ENCODE measurements at regions not wholly inside any gene's neighbourhood (a gene's known extent, or its start where the extent isn't known, plus 50 kb on each side); places are given as distances from the start of the nearest gene placed in this dataset.

DNA sequence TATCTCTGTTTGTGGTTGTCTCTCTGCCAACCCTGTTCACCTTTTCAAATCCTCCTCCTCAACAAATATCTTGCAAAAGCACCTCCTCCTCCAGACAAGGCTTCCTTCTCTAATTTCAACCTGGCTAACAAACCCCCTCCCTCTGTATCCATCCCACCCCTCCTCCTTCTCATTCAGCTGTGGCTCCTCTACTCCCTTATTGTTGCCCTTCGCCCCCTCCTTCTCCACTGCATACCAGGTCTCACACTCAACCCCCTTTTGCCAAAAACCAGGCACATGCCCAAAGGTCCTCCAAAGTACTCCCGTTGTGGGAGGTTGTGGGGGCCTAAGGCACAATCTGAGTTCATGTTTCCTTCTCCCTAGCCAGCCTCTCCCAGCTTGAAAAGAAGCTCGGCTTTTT, 110.6 kb downstream of the JRKL start:
- TF ChIP-seq SPI1 (IDR thresholded peaks at IDR 0.05; ENCODE audit: low read depth, low read length) (no peak), PAX5 (IDR thresholded peaks at IDR 0.05; ENCODE audit: insufficient read depth, low read length, severe bottlenecking) (no peak), POLR2AphosphoS5 (IDR thresholded peaks at IDR 0.05; ENCODE audit: low read depth, low read length) (no peak), TAF1 (IDR thresholded peaks at IDR 0.05; ENCODE audit: low read depth, low read length) (no peak), POU2F2 (IDR thresholded peaks at IDR 0.05; ENCODE audit: low read depth, low read length) (no peak), POLR2A (IDR thresholded peaks at IDR 0.05; ENCODE audit: low read depth, low read length) (no peak)
- FAIRE-seq (no peak), DNase-seq (ENCODE audit: insufficient read length, low spot score) (no peak)

GRCh38 chr11:96506041-96506440, 116.2 kb downstream of the JRKL start:
- TF ChIP-seq SPI1 (IDR thresholded peaks at IDR 0.05; ENCODE audit: low read depth, low read length) (no peak), POLR2A (IDR thresholded peaks at IDR 0.05; ENCODE audit: low read depth, low read length) (no peak), POU2F2 (IDR thresholded peaks at IDR 0.05; ENCODE audit: low read depth, low read length) (no peak), TAF1 (IDR thresholded peaks at IDR 0.05; ENCODE audit: low read depth, low read length) (no peak), PAX5 (IDR thresholded peaks at IDR 0.05; ENCODE audit: insufficient read depth, low read length, severe bottlenecking) (no peak), POLR2AphosphoS5 (IDR thresholded peaks at IDR 0.05; ENCODE audit: low read depth, low read length) (no peak)
- FAIRE-seq (no peak), DNase-seq (ENCODE audit: insufficient read length, low spot score) (no peak)

- DNase-seq (ENCODE audit: insufficient read length, low spot score) (no peak), FAIRE-seq (no peak)
Observed at GRCh38 chr11:96506953-96507354, 117.1 kb downstream of the JRKL start.

GRCh38 chr11:96508861-96509260, 119.0 kb downstream of the JRKL start:
- TF ChIP-seq TAF1 (IDR thresholded peaks at IDR 0.05; ENCODE audit: low read depth, low read length) (no peak), PAX5 (IDR thresholded peaks at IDR 0.05; ENCODE audit: insufficient read depth, low read length, severe bottlenecking) (no peak)
- no peak for DNase-seq (ENCODE audit: insufficient read length, low spot score)
- FAIRE-seq, result no peak

More at GRCh38 chr11:96506953-96507354, 117.1 kb downstream of the JRKL start:
- TF ChIP-seq SPI1 (IDR thresholded peaks at IDR 0.05; ENCODE audit: low read depth, low read length), result no peak
- TF ChIP-seq POLR2A (IDR thresholded peaks at IDR 0.05; ENCODE audit: low read depth, low read length), result no peak
- no peak for TF ChIP-seq POLR2AphosphoS5 (IDR thresholded peaks at IDR 0.05; ENCODE audit: low read depth, low read length)
- TF ChIP-seq TAF1 (IDR thresholded peaks at IDR 0.05; ENCODE audit: low read depth, low read length), result no peak
- TF ChIP-seq PAX5 (IDR thresholded peaks at IDR 0.05; ENCODE audit: insufficient read depth, low read length, severe bottlenecking), result no peak
- no peak for TF ChIP-seq POU2F2 (IDR thresholded peaks at IDR 0.05; ENCODE audit: low read depth, low read length)

GRCh38 chr11:96520939-96521338, 131.1 kb downstream of the JRKL start:
- TF ChIP-seq SPI1 (IDR thresholded peaks at IDR 0.05; ENCODE audit: low read depth, low read length), result no peak
- TF ChIP-seq POU2F2 (IDR thresholded peaks at IDR 0.05; ENCODE audit: low read depth, low read length), result no peak
- no peak for TF ChIP-seq TAF1 (IDR thresholded peaks at IDR 0.05; ENCODE audit: low read depth, low read length)
- TF ChIP-seq PAX5 (IDR thresholded peaks at IDR 0.05; ENCODE audit: insufficient read depth, low read length, severe bottlenecking), result no peak
- no peak for TF ChIP-seq POLR2AphosphoS5 (IDR thresholded peaks at IDR 0.05; ENCODE audit: low read depth, low read length)
- TF ChIP-seq POLR2A (IDR thresholded peaks at IDR 0.05; ENCODE audit: low read depth, low read length), result no peak
- FAIRE-seq (no peak), DNase-seq (ENCODE audit: insufficient read length, low spot score) (no peak)

- TF ChIP-seq TAF1 (IDR thresholded peaks at IDR 0.05; ENCODE audit: low read depth, low read length), result no peak
- TF ChIP-seq POLR2A (IDR thresholded peaks at IDR 0.05; ENCODE audit: low read depth, low read length), result no peak
- TF ChIP-seq PAX5 (IDR thresholded peaks at IDR 0.05; ENCODE audit: insufficient read depth, low read length, severe bottlenecking), result no peak
- TF ChIP-seq SPI1 (IDR thresholded peaks at IDR 0.05; ENCODE audit: low read depth, low read length), result no peak
- TF ChIP-seq POLR2AphosphoS5 (IDR thresholded peaks at IDR 0.05; ENCODE audit: low read depth, low read length), result no peak
- TF ChIP-seq POU2F2 (IDR thresholded peaks at IDR 0.05; ENCODE audit: low read depth, low read length), result no peak
- DNase-seq (ENCODE audit: insufficient read length, low spot score), result no peak
- no peak for FAIRE-seq
Observed at GRCh38 chr11:96523656-96524055, 133.8 kb downstream of the JRKL start.

- no peak for TF ChIP-seq PAX5 (IDR thresholded peaks at IDR 0.05; ENCODE audit: insufficient read depth, low read length, severe bottlenecking)
- TF ChIP-seq POLR2A (IDR thresholded peaks at IDR 0.05; ENCODE audit: low read depth, low read length), result no peak
- no peak for TF ChIP-seq SPI1 (IDR thresholded peaks at IDR 0.05; ENCODE audit: low read depth, low read length)
- TF ChIP-seq POU2F2 (IDR thresholded peaks at IDR 0.05; ENCODE audit: low read depth, low read length), result no peak
- TF ChIP-seq POLR2AphosphoS5 (IDR thresholded peaks at IDR 0.05; ENCODE audit: low read depth, low read length), result no peak
- TF ChIP-seq TAF1 (IDR thresholded peaks at IDR 0.05; ENCODE audit: low read depth, low read length), result no peak
- DNase-seq (ENCODE audit: insufficient read length, low spot score) (no peak), FAIRE-seq (no peak)
Observed at GRCh38 chr11:96524475-96524874, 134.7 kb downstream of the JRKL start.

GRCh38 chr11:96530473-96530872, 140.7 kb downstream of the JRKL start:
- DNase-seq (ENCODE audit: insufficient read length, low spot score), result no peak
- TF ChIP-seq SPI1 (IDR thresholded peaks at IDR 0.05; ENCODE audit: low read depth, low read length), result no peak
- no peak for TF ChIP-seq POLR2AphosphoS5 (IDR thresholded peaks at IDR 0.05; ENCODE audit: low read depth, low read length)
- TF ChIP-seq PAX5 (IDR thresholded peaks at IDR 0.05; ENCODE audit: insufficient read depth, low read length, severe bottlenecking), result no peak
- no peak for TF ChIP-seq TAF1 (IDR thresholded peaks at IDR 0.05; ENCODE audit: low read depth, low read length)
- TF ChIP-seq POLR2A (IDR thresholded peaks at IDR 0.05; ENCODE audit: low read depth, low read length), result no peak
- no peak for TF ChIP-seq POU2F2 (IDR thresholded peaks at IDR 0.05; ENCODE audit: low read depth, low read length)
- FAIRE-seq, result no peak

DNA sequence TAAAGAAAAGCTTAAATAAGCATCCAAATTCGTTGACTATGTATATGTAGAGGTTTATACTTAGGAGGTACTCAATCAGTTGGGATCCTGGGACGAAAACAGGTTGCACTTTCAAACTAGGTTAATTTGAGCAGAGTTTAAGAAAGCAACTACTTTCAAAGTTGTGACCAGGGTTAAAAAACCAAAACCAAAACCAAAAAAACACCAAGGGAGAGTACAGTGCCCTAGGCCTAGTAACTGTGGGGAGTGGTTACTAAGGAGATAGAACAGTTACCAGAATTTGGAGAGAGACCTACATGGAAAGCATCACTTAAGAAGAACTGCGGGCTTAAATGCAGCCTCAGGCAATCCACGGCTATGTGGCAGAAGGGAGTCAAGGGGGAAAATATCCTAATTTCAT, 148.3 kb downstream of the JRKL start:
- FAIRE-seq, result no peak
- no peak for TF ChIP-seq PAX5 (IDR thresholded peaks at IDR 0.05; ENCODE audit: insufficient read depth, low read length, severe bottlenecking)
- no peak for TF ChIP-seq SPI1 (IDR thresholded peaks at IDR 0.05; ENCODE audit: low read depth, low read length)
- TF ChIP-seq POLR2A (IDR thresholded peaks at IDR 0.05; ENCODE audit: low read depth, low read length), result no peak
- TF ChIP-seq TAF1 (IDR thresholded peaks at IDR 0.05; ENCODE audit: low read depth, low read length), result no peak
- no peak for TF ChIP-seq POU2F2 (IDR thresholded peaks at IDR 0.05; ENCODE audit: low read depth, low read length)
- TF ChIP-seq POLR2AphosphoS5 (IDR thresholded peaks at IDR 0.05; ENCODE audit: low read depth, low read length), result no peak
- no peak for DNase-seq (ENCODE audit: insufficient read length, low spot score)

DNA sequence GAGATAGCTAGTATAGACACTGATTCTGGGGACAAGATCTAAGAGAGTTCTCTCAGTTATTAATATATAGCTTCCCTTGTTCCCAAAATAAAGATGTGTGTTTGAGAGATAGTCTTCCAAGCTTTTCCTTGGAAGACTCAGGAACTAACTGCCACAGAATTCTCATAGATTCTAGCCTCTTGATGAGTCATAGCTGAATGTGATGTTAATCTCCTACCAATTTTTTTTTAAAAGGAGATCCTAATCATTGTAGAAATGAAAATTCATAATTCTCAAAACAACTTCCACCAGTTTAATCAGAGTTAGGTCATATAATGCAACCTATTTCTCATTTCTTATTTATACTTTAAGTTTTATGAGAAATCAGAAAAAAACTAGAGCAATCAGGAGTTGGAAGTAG, 148.8 kb downstream of the JRKL start:
- no peak for FAIRE-seq
- no peak for TF ChIP-seq PAX5 (IDR thresholded peaks at IDR 0.05; ENCODE audit: insufficient read depth, low read length, severe bottlenecking)
- no peak for TF ChIP-seq POLR2AphosphoS5 (IDR thresholded peaks at IDR 0.05; ENCODE audit: low read depth, low read length)
- no peak for TF ChIP-seq SPI1 (IDR thresholded peaks at IDR 0.05; ENCODE audit: low read depth, low read length)
- no peak for TF ChIP-seq POLR2A (IDR thresholded peaks at IDR 0.05; ENCODE audit: low read depth, low read length)
- no peak for TF ChIP-seq TAF1 (IDR thresholded peaks at IDR 0.05; ENCODE audit: low read depth, low read length)
- no peak for TF ChIP-seq POU2F2 (IDR thresholded peaks at IDR 0.05; ENCODE audit: low read depth, low read length)
- no peak for DNase-seq (ENCODE audit: insufficient read length, low spot score)

Data from GM12891 (cell line).